HPDE6-E6E7 (cell line): ENCODE measurements at regions not wholly inside any gene's neighbourhood (a gene's known extent, or its start where the extent isn't known, plus 50 kb on each side); places are given as distances from the start of the nearest gene placed in this dataset.
"Not testable (repeated sequence)": the region's sequence is repeated elsewhere in the genome, so short reads cannot be mapped to it uniquely, and the experiment has no call there.

Experiments used
- DNase-seq: peaks from one replicate; pipeline ENCODE4 v3.0.0; 2011; ENCODE audit warnings: missing footprints; ENCODE audit errors: extremely low spot score

- DNase-seq = no peak
Observed at GRCh38 chr6:120498711-120499110, 835.6 kb downstream of the TBC1D32 start.

- DNase-seq = no peak
Observed at GRCh38 chr6:120496661-120497060, 837.6 kb downstream of the TBC1D32 start.

GRCh38 chr6:120493505-120493904 is 840.8 kb downstream of the TBC1D32 start:
- DNase-seq = no peak

DNA sequence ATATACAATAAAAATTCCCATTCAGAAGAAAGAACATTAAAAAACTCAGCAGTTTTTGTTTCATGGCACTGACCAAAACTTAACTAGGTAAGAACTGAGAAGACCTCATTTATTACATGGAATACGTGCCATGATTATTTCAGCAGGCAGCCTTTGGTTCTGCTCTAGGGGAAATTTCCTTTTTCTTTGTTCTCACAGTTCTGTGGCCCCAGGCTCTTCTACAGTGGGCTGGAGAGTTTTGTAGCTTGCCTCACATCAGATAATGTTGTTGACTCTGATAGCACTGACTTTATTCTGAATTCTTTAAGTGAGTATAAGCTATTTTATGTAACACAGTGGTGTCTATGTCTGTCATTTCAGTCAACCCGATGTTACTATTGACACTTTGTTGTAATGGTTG is 844.3 kb downstream of the TBC1D32 start:
- DNase-seq = no peak

- DNase-seq = no peak
Observed at GRCh38 chr6:120484146-120484545, 850.1 kb downstream of the TBC1D32 start.

DNA sequence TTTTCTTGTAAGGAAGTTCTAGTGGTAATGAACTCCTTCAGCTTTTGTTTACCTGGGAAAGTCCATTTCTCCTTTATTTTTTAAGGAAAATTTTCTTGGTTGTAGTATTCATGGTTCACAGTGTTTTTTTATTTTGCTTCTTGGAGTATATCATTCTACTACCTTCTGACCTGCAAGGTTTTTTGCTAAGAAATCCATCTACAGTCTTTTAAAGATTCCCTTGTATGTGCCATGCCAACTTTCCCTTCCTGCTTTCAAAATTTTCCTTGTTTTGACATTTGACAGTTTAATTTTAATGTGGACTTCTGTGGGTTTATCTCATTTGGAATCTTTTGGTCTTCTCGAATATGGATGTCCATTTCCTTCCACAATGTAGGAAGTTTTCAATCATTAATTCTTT is 855.6 kb downstream of the TBC1D32 start:
- DNase-seq = no peak

DNA sequence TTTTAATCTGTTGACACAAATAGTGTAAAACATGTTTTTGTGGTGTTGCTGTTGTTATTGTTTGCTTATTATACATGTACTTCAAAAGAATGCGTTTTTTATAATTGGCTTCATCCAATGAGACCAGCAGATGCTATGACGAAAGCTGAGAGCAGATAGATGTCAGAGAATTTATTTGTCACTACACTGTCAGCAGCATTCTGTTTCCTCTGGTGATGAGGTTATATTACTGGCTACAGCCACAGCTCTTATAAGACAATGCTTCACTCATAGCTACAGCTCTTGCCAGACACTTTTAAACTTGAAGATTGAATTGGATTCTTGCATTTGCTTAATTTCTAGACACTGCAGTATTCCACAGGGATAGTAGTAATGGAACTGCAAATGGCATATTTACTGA is 860.5 kb downstream of the TBC1D32 start:
- no peak for DNase-seq

GRCh38 chr6:120468486-120468885 is 865.8 kb downstream of the TBC1D32 start:
- DNase-seq = no peak

GRCh38 chr6:120451508-120451907 is 882.8 kb downstream of the TBC1D32 start:
- no peak for DNase-seq

DNA sequence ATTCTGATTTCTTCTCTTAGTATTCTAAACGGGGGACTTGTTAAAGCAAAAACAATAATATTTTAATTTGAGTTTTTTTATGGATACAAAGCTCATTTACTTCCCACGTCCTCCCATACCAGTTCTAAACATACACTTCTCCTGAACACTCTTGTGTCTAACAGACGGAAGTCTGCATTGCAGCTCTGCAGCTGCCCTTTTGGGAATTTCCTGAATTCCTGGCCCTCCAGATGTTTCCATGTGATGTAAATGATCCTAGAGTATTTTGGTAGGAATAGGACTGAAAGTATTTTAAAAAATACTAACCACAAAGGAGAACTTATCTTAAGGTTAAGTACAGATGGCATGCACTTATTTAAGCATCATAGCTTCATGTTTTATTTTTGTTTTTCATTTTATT is 886.7 kb downstream of the TBC1D32 start:
- no peak for DNase-seq

GRCh38 chr6:120432840-120433239 is 901.4 kb downstream of the TBC1D32 start:
- DNase-seq = not testable (repeated sequence)

DNA sequence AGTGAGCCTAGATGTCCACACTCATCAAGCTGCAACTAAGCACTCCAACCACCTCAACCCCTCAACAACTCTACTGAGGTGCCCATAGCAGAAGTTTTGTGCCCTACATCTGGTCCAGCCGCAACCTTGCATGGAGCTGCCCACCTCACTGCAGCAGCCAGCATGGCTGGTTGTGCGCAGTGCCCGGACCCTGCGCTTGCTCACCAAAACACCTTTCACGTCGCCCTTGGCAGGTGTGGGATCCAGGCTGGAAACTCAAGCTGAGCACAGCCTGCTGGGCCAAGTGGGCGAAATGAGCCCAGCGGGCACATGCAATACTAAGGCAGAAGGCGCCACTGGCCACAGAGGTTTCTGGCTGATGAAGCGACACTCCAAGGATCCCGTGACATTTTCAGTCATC is 902.4 kb downstream of the TBC1D32 start:
- DNase-seq = no peak

DNA sequence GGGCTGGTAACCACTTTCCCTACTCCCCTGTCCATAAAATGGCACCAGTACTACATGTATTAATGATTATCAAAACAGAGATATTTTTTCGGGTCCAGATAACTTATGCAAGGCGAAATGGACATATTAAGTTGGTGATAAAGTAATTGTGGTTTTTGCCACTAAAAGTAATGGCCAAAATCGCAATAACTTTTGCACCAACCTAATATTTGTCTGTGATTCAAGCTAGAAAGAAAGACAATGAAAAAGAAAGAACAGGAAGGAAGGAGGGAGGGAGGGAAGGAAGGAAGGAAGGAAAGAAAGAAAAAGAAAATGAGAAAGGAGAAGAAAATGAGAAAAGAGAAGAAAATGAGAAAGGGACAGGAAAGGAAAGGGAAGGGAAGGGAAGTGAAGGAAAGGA is 922.9 kb downstream of the TBC1D32 start:
- no peak for DNase-seq

GRCh38 chr6:120410586-120410985 is 923.7 kb downstream of the TBC1D32 start:
- DNase-seq = peak; percentile 19

DNA sequence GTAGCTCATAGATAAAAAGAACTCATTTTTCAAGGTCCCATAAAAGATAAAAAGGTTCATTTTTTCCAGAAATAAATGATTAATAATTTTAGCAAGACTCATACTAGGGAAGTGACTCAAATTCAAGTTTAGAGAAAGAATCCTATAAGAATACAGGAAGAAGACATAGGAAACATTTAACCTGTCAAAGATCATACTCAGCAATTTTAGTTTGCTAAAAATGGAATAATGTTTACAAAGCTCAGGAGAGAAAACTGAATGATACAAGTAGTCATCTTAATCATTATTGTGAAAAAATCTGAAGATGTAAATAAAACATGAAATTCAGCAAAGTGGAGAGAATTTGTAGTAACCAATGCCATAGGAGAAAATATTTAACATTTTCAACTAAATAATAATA is 926.6 kb downstream of the TBC1D32 start:
- no peak for DNase-seq

- no peak for DNase-seq
Observed at GRCh38 chr6:120405947-120406346, 928.3 kb downstream of the TBC1D32 start.

DNA sequence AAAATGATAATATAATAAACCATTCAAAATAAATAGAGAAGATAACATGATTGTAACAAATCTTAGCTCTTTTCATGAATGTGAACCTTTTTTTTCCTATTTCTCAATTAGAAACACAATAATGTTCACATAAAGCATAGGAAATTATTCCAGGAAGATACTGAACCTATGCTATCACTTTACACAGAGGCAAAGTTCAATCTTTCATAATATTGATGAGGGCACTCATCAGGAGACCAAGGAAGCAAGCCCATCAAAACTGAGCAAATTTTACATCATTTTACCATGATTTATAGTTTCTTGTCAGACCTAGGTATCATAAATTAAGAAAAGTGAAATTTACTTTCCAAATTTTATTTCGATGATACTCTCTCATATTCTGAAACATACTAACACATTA is 938.5 kb downstream of the TBC1D32 start:
- no peak for DNase-seq

DNA sequence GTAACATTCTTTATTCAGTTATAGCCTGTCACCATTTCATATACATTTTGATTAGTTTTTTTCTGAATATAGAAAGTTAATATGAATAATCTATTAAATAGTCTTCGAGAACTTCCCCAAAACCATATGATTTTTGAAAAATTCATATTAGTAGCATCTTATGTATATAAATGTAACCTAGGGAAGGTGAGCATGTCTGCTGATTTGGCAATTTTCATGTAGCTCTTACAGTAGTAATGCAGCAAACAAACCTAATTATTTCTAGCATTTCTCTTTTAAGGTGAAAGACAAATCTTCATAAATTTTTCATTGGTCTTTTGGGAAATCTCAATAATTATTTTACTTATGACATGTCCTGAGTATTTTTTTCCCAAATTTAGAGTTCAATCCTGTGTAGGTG is 939.0 kb downstream of the TBC1D32 start:
- no peak for DNase-seq

- no peak for DNase-seq
Observed at GRCh38 chr6:120392941-120393340, 941.3 kb downstream of the TBC1D32 start.

DNA sequence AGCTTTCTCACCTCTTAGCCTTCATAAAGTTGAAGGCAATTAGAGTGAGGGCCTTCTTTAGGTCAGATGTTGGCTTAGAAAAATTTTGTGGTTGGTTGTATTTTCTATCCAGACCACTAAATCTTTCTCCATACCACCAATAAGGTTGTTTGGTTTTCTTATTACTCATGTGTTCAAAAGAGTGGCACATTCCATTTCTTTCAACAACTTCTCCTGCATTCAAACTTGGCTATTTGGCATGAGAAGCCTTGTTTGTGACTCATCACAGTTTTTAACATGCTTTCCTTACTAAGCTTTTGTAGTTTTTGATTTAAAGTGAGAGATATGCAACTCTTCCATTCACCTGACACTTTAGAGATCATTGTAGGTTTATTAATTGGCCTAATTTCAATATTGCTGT is 949.6 kb downstream of the TBC1D32 start:
- no peak for DNase-seq

DNA sequence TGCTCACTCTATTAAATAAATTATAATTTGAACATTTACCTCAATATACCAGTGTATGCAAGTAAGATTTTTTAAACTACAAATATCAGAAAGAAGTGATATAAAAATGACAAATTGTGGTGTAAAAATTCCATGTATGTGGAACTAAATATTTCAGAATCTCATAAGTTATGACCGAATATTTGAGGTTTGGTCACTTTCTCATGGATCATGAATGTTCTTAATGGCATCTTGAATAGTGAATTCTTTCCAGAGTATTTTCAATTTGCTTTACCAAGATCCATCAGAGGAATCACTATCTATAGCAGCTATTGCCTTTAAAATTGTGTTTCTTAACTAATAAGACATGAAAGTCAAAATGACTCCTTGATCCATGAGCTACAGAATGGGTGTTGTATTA is 950.6 kb downstream of the TBC1D32 start:
- no peak for DNase-seq

- DNase-seq = peak; percentile 38
Observed at GRCh38 chr6:120378582-120379220, 955.6 kb downstream of the TBC1D32 start.

DNA sequence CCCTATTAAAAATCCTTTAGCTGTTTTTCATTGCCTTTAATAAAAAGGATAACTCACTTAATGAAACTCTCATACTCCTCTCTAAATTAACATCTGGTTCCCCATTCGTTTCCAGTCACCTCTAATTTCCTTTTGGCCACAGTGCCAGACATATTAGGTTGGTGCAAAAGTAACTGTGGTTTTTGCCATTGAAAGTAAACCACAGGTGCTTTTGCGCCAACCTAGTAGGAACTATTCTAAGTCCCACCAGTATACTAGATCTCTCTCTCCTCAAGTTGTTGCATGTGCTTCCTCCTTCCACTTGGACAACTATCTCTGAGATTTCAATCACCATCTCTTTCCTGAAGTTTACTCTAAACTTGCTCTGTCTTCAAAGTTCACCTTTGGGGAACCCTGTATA is 961.1 kb downstream of the TBC1D32 start:
- no peak for DNase-seq

DNA sequence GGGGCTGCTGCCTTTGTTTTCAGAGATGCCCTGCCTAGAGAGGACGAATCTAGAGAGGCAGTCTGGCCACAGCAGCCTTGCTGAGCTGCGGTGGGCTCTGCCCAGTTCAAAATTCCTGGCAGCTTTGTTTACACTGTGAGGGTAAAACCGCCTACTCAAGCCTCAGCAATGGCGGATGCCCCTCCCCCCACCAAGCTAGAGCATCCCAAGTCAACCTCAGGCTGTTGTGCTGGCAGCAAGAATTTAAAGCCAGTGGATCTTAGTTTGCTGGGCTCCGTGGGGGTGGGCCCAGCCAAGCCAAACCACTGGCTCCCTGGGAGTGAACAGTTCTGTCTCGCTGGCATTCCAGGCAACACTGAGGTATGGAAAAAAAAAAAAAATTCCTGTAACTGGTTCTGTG is 970.9 kb downstream of the TBC1D32 start:
- no peak for DNase-seq
